ENCODE measurements at regions not wholly inside any gene's neighbourhood (a gene's known extent, or its start where the extent isn't known, plus 50 kb on each side); places are given as distances from the start of the nearest gene placed in this dataset.
A peak's percentile ranks its signal among the peaks of the same experiment; 100 is the strongest.

DNA sequence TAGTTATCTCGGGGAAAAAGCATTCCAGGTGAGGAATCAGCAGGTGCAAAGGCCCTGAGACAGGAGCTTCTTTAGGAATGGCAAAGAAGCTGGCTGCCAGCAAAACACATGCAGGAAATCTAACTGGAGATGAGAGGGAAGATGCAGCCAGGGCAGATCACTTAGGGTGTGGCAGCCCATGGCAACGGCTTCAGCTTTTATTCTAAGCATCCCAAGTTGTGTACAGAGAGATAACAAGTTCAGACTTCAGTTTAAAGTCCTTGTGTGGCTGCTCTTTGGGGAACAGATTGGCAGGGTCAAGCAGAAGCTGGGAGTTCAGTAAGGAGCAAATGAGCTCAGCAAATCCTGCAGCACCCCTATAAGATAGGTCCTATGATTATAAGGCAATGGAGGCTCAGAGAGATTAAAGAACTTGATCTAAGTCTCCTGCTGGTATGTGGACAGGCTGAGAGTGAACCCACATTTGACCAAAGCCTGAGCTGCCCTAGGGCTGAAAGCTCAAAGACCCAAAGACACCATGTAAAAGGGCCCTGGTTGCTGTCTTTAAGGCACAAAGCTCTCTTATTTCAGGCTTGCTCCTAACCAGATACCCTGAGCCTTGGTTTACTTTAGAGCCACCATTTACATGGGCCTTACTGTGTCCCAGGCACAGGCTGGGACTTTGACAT lies 466.8 kb downstream of the SOX6 start:
- no peak for DNase-seq

DNA sequence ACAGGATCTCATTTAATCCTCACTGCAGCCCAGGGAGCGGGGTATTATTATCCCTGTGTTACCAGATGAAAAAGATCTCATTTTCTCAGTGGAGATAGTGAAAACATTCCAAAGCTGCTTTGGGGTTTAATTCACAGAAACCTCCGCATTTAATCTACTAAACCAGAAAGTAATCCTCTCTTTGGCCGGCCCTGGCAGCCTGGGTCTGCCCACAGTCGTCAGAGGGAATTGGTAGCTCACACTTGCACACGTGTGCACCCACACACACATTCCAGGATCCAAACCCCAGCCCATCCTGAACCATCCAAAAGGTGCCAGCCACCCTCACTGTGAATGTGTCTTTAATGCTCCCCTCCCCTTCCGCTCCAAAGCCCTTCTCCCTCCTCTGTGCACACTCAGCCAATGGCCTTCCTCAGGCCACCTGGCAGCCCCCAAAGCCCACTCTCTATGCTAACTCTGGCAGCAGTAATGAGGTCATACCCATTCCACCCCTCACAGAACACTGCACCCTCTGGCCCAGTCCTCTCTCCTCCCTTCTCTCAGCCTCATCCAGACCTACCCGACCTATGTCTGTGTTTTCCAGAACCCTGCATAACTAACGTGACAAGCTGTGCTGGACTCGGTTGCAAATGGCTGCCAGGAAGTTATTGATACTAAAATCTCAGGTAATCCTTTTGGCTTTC lies 466.2 kb downstream of the SOX6 start:
- DNase-seq, result no peak

DNA sequence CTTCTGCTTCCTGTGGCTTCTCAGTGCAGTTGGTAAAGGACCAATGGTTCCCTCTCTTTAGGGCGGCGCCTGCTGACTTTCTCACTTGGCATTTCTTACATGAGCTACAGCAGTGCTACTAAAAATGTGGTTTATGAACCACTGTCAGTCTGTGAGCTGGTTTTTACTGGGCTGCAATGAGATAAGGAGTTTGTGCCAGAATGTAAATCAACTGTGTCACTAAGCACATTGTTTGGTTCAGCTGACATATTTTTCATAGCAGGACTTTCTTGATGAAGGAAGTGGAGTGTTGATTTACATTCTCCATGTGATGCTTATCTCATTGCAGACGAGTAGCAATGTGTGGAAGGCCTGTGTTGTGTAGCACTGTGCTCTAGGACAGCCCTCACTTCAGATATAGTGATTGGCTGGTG lies 463.3 kb downstream of the SOX6 start:
- no peak for DNase-seq

DNA sequence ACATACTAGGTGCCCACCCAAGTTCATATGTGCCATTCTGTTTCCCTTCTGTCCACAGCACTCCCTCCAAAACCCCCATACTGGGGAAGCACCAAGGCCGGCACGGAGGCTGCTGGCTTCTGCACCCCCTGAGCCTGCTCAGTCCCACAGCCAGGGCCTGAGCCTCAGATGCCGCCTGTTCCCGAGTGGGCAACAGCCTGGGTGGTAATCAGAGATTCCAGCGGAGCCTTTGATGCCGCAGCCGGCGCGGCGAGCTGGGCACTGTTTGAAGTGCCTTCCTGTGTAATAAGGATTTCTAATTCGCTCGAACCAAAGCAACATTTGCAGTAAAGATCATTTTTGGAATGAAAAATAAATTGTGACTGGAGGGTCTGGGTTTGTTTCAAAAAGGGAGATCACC lies 460.3 kb downstream of the SOX6 start:
- no peak for DNase-seq

DNA sequence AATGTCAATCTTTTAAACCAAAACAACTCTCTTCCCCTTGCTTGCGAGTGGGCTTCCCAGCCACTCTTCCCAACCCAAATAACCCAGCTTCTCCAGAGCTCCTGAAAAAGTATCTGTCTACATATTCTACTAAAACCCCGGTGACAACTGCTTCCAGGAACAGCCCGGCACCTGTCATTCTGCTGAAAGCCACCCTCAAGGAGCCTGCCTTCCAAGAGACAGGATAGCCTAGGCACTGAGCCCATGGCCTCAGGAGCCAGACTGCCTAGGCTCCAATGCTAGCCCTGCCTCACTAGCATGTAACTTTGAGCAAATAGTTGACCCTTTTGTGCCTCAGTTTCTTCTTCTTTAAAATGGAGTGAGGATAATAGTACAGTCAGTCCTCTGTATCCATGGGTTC lies 459.8 kb downstream of the SOX6 start:
- no peak for DNase-seq

DNA sequence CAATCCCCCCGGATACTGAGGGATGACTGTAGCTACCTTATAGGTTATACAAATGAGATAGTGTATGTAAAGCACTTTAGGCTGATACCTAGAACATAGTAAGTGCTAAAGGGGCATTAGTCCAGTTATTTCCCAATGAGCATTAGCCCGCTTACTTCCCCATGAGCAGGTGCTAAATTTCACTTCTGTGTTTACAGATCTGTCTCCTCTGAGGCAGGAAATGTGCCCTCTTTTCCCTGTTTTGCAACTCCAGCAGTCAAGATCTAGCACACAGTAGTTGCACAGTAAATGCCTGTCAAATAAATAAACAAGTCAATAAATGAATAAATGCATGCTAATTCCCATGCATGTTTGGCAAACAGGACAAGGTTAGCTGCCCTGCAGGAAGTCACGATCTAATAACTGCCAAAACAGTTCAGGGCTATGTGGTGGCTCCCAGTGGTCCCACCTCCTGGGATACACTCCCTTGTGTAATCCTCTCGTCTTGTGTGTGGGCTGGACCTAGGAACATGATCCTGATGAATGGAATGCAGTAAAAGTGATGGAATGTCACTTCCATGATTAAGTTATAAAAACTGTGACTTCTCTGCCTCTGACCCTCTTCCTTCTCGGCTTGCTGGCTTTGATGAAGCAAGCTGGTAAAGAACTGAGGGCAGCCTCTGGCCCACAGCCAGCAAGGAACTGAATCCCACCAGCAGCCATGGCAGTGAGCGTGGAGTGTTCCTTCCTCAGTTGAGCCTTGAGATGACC lies 459.0 kb downstream of the SOX6 start:
- no peak for DNase-seq

DNA sequence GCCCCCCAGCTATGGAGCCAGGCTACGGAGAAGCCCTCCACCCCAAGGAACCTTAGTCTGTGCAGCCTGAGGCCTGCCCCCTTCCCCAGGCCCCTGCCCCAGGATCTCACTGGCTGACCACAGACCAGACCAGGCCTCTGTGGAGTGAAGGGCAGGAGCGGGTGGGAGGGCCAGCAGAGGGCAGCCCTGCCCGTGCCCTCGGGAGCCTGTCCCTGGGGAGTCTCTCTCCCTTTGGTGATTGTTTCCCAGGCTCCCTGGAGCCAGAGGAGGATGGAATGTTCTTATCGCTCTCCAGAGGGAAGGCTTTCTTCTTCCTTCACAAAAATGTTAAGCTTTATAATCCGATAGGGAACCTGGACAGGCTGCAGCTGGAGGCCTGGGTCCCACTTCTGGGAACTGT lies 455.3 kb downstream of the SOX6 start:
- no peak for DNase-seq

DNA sequence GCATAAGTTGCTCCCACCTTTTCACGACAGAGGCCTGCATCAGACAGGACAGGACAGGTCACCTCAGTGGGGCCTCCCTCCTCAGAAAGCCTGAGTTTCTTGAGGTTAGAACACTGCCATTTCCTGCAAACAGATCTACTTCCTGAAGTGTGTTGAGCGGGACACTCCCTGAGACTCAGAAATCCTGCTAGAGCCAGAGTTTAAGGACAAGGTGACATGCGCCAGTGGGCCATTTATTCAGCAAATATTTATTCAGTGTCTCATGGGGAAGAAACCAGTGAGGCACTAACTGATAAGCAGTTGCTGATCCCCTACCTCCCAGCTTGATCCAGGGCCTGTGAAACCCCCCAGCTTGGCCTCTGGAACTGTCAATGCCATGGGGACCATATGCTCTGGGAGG lies 454.6 kb downstream of the SOX6 start:
- no peak for DNase-seq

DNA sequence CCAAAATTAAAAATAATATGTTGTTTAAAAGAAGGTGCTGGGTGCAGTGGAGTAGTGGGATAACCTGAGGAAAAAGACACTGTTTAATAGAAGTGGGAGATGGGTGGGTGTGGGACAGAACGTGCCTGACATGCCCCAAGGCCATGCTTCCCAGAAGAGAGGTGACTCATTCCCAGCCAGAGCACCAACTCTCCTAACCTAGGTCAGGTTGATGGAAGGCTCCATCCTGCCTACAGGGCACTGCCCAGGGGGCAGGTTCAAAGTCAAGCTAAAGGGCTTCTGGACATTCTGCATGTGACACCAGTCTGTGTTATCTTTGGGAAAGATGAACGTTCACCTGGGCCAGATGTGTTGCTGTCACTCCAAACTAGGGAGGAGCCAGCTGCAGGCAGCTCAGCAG lies 453.1 kb downstream of the SOX6 start:
- no peak for DNase-seq

DNA sequence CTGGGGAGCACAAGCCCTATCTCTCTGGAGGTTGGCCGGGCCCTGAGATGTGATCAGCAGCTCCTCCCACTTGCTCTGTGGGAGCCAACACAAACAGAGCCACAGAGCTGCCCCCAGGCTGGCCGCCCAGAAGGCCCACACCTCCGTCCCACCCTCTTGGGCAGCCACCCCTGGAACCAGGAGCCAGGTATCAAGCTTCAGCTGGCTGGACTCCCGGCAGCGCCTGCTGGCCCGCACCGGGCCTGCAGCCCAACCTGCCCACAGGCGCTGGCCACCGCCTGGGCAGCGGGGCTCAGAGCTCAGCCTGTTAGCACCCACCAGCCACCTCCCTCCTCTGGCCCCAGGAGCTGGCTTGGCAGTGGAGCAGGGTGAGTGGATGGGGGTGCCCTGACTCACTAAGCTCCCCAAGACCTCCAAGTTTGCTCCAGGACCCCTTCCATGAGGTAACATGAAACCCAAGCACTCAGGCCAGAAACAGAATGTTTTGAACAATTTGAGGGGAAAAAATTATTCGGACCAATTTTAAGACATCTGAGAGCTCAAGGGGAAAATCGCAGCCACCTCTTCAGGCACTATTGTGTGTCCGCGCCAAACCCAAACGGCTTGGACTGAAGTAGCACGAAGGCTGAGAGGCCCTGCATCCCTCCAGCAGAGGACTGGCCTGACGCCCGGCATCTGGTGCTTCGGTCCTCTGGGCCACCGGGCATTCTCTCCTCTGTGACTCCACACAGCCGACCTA lies 450.8 kb downstream of the SOX6 start:
- DNase-seq, result no peak

DNA sequence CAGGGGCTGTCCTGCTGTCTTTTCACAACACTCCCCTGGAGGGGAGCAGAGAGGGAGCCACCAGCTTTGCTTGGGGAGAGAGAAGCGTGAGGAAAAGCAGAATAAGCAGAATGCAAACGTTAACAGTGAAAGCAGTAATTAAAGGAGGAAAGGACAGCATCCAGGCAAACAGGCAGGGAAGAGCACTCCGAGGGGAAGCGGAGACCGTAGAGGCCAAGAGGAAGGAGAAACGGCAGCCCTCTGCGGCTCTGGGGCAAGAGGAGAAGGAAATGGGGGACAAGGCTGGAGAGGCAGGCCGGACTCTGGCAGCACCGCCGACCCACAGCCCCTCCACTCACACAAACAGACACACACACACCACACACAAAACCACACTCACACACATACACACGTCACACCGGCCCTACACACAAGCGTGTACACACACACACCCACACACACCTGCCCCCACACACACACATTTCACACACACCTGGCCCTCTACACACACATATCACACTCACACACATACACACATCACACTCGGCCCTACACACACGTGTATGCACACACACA lies 449.8 kb downstream of the SOX6 start:
- DNase-seq, result no peak

DNA sequence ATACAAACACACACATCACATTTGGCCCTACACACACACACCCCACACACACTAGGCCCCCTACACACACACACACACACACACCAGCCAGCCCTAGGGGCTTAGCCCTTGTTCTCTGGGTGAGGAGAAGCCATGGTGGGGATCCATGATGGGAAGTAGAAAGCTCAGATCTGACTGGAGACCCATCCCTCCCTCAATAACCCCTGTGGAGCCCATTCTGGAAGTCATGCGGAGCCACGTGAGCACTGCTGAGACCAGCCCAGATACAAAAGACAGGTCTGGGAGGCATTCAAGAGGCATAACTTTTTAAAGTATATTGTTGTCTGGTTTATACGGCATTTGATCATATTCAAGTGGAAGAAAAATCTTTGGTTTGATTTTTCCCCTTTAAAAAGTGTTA lies 448.5 kb downstream of the SOX6 start:
- no peak for DNase-seq

DNA sequence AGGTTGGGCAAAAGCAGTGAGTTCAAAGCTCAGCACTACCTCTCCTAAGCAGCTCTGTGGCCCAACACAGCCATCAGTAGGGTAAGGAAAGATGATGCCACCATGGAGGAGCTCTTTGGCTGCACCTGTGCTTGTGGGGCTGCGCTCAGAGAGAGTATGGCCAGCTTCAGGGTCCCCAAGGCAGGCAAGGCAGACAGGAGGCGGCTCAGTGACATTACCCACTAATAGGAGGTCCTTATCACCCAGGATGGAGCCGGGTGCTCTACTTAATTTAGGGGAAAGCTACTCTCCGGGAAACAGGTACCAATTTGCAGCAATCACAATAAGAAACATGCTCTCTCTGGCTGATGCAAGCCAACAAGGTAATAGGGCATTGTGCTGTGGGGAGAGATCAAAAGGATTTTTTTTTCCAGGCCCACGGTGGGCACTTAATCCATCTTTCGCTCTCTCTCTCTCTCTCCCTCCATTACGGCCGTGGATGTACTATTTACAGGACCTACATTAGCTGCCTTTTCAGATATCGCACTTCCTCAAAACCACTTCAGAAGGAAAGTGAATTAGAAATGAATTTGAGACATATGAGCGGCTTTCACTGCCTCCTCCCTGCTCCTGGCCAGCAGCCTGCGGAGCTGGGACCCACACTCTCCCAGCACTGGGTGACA lies 446.3 kb downstream of the SOX6 start:
- DNase-seq, result no peak

DNA sequence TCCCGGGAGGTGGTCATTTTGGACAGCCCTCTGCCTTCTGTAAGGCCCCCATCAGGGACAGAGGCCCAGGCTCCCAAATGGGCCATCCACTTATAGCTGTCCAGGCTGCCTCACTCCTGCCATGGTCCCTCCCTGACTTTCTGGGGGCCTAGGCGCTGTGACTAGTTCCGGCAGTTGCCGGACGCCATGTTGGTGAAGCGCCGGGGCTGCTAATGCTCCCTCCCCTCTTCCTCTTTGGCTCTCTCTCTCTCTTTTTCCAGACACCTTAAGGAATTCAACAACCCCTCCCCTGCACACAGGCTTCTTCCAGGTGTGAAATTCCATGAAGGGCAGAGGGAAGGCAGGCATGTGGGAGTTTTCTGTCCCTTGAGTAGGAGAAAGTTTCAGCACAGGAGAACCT lies 445.6 kb downstream of the SOX6 start:
- no peak for DNase-seq

DNA sequence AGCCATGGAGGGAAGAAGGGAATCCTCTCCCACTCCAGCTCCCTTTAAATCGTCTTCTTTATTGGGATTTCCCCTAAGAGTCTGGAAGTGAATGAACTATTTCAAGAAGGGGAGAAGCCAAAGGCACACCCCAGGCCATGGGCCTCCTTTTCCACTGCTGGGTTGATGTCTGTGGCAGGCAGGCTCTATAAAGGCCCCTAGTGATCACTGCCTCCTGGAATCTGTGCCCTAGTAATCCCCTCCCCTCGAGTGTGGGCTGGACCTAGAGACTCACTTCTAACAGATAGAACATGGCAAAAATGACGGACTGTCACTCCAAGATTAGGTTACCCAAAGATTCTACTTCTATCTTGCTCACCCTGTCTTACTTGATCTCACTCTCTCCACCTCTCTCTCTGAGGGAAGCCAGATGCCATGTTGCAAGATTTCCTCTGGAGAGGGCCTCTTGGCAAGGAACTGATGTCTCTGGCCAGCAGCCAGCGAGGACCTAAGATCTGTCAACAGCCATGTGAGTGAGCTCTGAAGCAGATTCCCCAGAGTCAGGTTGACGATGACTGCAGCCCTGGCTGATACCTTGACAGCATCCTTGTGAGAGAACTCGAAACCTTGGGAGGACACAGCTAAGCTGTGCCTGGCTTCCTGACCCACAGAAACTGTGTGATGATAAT lies 444.8 kb downstream of the SOX6 start:
- DNase-seq, result peak; percentile 58 to 86

DNA sequence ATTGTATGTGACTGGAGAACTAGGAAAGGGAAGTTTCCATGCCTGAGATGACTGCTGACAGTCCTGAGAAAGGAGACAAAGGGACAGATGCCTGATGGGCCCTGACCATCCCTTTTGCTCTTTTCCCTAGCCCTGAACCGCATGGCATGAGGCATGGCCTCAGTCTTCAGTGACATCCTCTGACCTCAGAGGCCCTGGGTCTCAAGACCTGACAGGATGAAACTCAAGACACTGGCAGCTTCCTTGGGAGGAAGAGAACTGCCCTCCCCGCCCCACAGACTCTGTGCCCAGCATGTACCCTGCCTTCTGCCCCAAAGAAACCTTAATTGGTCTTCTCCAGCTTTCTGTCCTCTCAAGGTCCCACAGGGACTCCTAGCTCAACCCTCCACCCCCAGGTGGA lies 444.1 kb downstream of the SOX6 start:
- no peak for DNase-seq

DNA sequence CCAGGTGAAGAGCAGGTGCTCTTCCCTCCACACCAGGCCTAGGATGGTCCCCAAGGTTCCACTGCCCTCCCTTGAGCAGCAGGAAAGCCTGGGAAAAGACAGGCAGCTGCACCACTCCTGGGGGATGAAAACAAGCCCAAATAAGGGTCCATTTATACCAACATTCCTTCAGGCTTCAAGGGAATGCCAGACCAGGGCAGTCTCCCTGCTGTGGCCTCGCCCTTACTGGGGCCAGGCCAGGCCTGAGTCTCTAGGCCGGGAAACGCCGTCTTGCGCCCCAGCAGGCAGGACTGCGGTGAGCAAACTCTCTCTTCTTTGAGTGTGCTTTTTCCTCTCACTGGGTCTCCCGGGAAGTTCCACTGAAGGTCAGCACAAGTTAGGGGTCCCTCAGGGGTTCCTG lies 443.5 kb downstream of the SOX6 start:
- no peak for DNase-seq

DNA sequence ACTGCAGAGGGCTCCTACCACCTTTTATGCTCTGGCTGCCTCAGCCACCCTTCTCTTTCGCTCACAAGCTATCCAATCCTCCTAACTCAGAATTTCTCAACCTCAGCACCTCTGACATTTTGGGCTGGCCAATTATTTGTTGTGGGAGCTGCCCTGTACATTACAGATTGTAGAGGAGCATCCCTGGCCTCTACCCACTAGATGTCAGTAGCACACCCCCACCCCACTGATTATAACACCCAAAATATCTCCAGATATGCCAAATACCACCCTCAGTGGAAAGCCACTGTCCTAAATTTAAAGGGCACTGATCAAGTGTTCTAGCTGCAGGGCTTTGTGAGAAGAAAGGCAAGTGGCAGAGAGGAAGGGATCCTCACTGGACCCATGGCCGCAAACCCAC lies 443.1 kb downstream of the SOX6 start:
- peak in 1 of 2 experiments; percentile 7 for DNase-seq
